Neuronal stem cell (in vitro differentiated cells): ENCODE measurements at regions not wholly inside any gene's neighbourhood (a gene's known extent, or its start where the extent isn't known, plus 50 kb on each side); places are given as distances from the start of the nearest gene placed in this dataset.
A peak's percentile ranks its signal among the peaks of the same experiment; 100 is the strongest.

ENCODE experiments used
- DNase-seq: peaks from one replicate; pipeline ENCODE4 v3.0.0-alpha.2; 2013; ENCODE audit warnings: low spot score
- H2AFZ ChIP-seq: one replicate; pipeline ENCODE4 v1.6.1; 2013; ENCODE audit warnings: mild to moderate bottlenecking, low read length, inconsistent platforms
- H2AK5ac ChIP-seq: 2 replicates; pipeline ENCODE4 v1.6.1; 2013; ENCODE audit warnings: low read depth, mild to moderate bottlenecking, inconsistent platforms, low read length, moderate library complexity, mixed read lengths
- H2BK120ac ChIP-seq: 2 replicates; pipeline ENCODE4 v1.6.1; 2013; ENCODE audit warnings: low read depth, mild to moderate bottlenecking, inconsistent platforms, low read length, moderate library complexity, mixed read lengths
- H2BK12ac ChIP-seq: one replicate; pipeline ENCODE4 v1.6.1; 2013; ENCODE audit warnings: low read length, inconsistent platforms
- H2BK15ac ChIP-seq: 2 replicates; pipeline ENCODE4 v1.6.1; 2013; ENCODE audit warnings: mild to moderate bottlenecking, low read length, inconsistent platforms, mixed read lengths
- H2BK5ac ChIP-seq: one replicate; pipeline ENCODE4 v1.6.1; 2013; ENCODE audit warnings: inconsistent platforms, mild to moderate bottlenecking, low read length, moderate library complexity
- H3K14ac ChIP-seq: one replicate; pipeline ENCODE4 v1.6.1; 2013; ENCODE audit warnings: low read length, inconsistent platforms
- H3K18ac ChIP-seq: 2 replicates; pipeline ENCODE4 v1.6.1; 2013; ENCODE audit warnings: low read length, inconsistent platforms
- H3K23ac ChIP-seq: 2 replicates; pipeline ENCODE4 v1.6.1; 2013; ENCODE audit warnings: low read depth, mild to moderate bottlenecking, mixed read lengths, low read length, inconsistent platforms; ENCODE audit not compliant: poor library complexity
- H3K27ac ChIP-seq: replicated peaks from 3 replicates; pipeline ENCODE4 v1.5.1; 2013; ENCODE audit warnings: low read length, inconsistent platforms
- H3K27me3 ChIP-seq, 3 experiments: 2 replicates each; pipeline ENCODE4 v1.6.1; 2013; ENCODE audit warnings: low read length in 3 of 3, mild to moderate bottlenecking in 2 of 3, inconsistent platforms in 1 of 3, low read depth in 1 of 3, mixed read lengths in 1 of 3, moderate library complexity in 1 of 3; ENCODE audit not compliant: control insufficient read depth in 3 of 3, insufficient read depth in 3 of 3
- H3K36me3 ChIP-seq, 2 donors: replicated peaks in 1 of 2; 2 replicates each; pipeline ENCODE4 v1.6.1; 2013; ENCODE audit warnings: low read length in 2 of 2; ENCODE audit not compliant: control insufficient read depth in 2 of 2, insufficient read depth in 2 of 2
- H3K4ac ChIP-seq: 2 replicates; pipeline ENCODE4 v1.6.1; 2013; ENCODE audit warnings: inconsistent platforms, mild to moderate bottlenecking, low read length, moderate library complexity
- H3K4me1 ChIP-seq, 2 donors: 1 replicate in 1 of 2; 2 replicates in 1 of 2; pipeline ENCODE4 v1.6.1; 2013; ENCODE audit warnings: low read length in 2 of 2, low read depth in 1 of 2; ENCODE audit not compliant: control insufficient read depth in 2 of 2, insufficient read depth in 1 of 2
- H3K4me2 ChIP-seq: one replicate; pipeline ENCODE4 v1.6.1; 2013; ENCODE audit warnings: mild to moderate bottlenecking, low read length, inconsistent platforms; ENCODE audit not compliant: insufficient read depth, poor library complexity, severe bottlenecking
- H3K4me3 ChIP-seq, 2 donors: 2 replicates each; pipeline ENCODE4 v1.5.1; 2013; ENCODE audit warnings: low read length in 2 of 2, mild to moderate bottlenecking in 2 of 2, inconsistent platforms in 1 of 2, moderate library complexity in 1 of 2
- H3K79me1 ChIP-seq: one replicate; pipeline ENCODE4 v1.6.1; 2013; ENCODE audit warnings: low read depth, mild to moderate bottlenecking, inconsistent platforms, low read length, moderate library complexity
- H3K9ac ChIP-seq: one replicate; pipeline ENCODE4 v1.6.1; 2013; ENCODE audit warnings: mild to moderate bottlenecking, low read depth, low read length, inconsistent platforms; ENCODE audit not compliant: poor library complexity
- H3K9me3 ChIP-seq, 2 donors: replicated peaks in 1 of 2; 2 replicates each; pipeline versions ENCODE3 to v1.6.1; 2013; ENCODE audit warnings: low read length in 2 of 2, mild to moderate bottlenecking in 2 of 2, inconsistent platforms in 1 of 2, low read depth in 1 of 2, mixed read lengths in 1 of 2, moderate library complexity in 1 of 2; ENCODE audit not compliant: control insufficient read depth in 2 of 2, insufficient read depth in 1 of 2
- H4K8ac ChIP-seq: one replicate; pipeline ENCODE4 v1.6.1; 2013; ENCODE audit warnings: low read depth, mild to moderate bottlenecking, inconsistent platforms, low read length, moderate library complexity
- H4K91ac ChIP-seq: one replicate; pipeline ENCODE4 v1.6.1; 2013; ENCODE audit warnings: low read length, low read depth, mild to moderate bottlenecking, inconsistent platforms; ENCODE audit not compliant: poor library complexity
- WGBS, 2 donors: extraction: QIAGEN DNeasy Blood & Tissue Kit; methylation state at CpG; one replicate each; pipeline ENCODE4 v1.1.7; 2013; ENCODE audit warnings: missing lambda C conversion rate in 2 of 2, mixed read lengths in 1 of 2; ENCODE audit not compliant: insufficient read length in 2 of 2, insufficient replicate concordance in 1 of 2; ENCODE audit errors: extremely low coverage in 2 of 2; 5-methylcytosine and 5-hydroxymethylcytosine counted together

DNA sequence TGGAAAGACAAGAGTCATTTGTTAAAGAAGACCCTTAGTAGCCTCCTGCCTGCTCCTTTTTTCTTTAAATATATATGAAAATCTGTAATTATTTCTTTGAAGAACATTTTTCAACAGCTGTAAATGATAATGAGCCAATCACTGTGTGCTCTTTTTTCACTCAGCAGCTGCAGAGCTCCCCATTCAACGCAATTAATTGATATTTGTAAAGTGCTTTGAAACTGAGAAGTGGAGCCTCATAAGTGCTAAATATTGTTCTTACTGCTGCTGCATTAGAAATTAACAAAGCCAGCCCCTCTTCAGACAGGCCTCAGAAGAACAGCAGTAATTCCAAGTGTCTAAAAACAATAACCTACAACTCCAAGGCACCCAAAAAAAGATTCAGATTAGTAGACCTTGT is 224.3 kb downstream of the GXYLT1 start:
- no peak overlapping the region for H3K18ac ChIP-seq
- H4K91ac ChIP-seq, result no peak overlapping the region
- no peak overlapping the region for H4K8ac ChIP-seq
- H2AFZ ChIP-seq, result peak overlapping the region; percentile 46
- H3K27ac ChIP-seq, result no peak overlapping the region
- H3K79me1 ChIP-seq, result no peaks in the 10 kb centered on the region
- H3K14ac ChIP-seq, result no peak overlapping the region
- H2BK12ac ChIP-seq, result no peak overlapping the region
- no peak overlapping the region for H2BK15ac ChIP-seq
- H2AK5ac ChIP-seq, result no peak overlapping the region
- H3K27me3 ChIP-seq, result no peaks in the 10 kb centered on the region
- H3K36me3 ChIP-seq, result no peaks in the 10 kb centered on the region
- H3K23ac ChIP-seq, result no peak overlapping the region
- H2BK120ac ChIP-seq, result no peak overlapping the region
- H2BK5ac ChIP-seq, result no peak overlapping the region
- no peak overlapping the region for H3K4me2 ChIP-seq
- no peak for DNase-seq
- H3K9ac ChIP-seq, result no peak overlapping the region
- no CpG with 5 or more reads among the region's 1 CpG for WGBS, 2 donors
- peaks cover 9 to 16% of the 10 kb centered on the region in 2 donors for H3K4me1 ChIP-seq
- H3K9me3 ChIP-seq, result no peaks in the 10 kb centered on the region
- H3K4ac ChIP-seq, result no peak overlapping the region
- H3K4me3 ChIP-seq, result no peak overlapping the region

DNA sequence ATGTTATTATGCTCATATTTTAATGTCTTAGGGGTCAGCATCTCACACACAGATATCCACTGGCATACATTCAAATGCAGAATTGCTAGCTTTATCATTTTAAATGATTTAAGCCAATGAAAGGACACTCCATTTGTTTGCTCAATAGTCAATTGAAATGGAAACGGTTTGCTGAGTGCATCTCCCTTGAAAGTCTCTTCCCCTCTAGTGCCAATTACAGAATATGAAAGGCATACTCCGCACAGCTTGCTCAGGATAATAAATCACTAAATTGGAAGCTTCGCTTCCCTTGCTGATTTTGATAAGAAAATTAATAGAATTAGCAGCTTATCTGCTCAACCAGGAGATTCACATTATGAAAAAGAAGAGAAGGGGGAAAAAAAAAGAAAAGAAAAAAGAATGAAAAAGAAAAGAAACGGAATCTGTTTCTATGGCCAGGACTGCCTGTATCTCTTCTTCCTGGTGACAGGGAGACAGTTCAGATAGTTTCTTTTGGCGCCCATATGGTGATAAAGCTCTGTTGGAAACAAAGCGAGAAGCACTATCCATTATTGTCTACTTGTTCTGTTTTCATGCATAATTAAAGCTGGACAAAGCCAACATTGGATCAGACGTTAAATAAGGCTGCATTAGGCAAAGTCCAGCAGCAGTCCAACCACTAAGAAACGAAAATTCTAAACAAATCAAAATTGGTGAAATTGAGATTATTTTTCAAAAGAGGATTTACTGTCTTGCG is 225.0 kb downstream of the GXYLT1 start:
- no peaks in the 10 kb centered on the region for H3K36me3 ChIP-seq
- no peak overlapping the region for H3K27ac ChIP-seq
- H3K9me3 ChIP-seq, result no peaks in the 10 kb centered on the region
- no peak overlapping the region for H3K9ac ChIP-seq
- no peak overlapping the region for H4K91ac ChIP-seq
- peaks cover 9 to 16% of the 10 kb centered on the region in 2 donors for H3K4me1 ChIP-seq
- H4K8ac ChIP-seq, result no peak overlapping the region
- no peak overlapping the region for H2BK15ac ChIP-seq
- H3K79me1 ChIP-seq, result no peaks in the 10 kb centered on the region
- H2BK120ac ChIP-seq, result no peak overlapping the region
- no peak overlapping the region for H3K4me3 ChIP-seq
- H3K4ac ChIP-seq, result no peak overlapping the region
- no peak overlapping the region for H3K23ac ChIP-seq
- no peaks in the 10 kb centered on the region for H3K27me3 ChIP-seq
- H3K18ac ChIP-seq, result no peak overlapping the region
- no peak overlapping the region for H2AK5ac ChIP-seq
- no peak overlapping the region for H2BK5ac ChIP-seq
- peak overlapping the region; percentile 46 for H2AFZ ChIP-seq
- peak overlapping the region; percentile 37 for H3K4me2 ChIP-seq
- no peak for DNase-seq
- no peak overlapping the region for H2BK12ac ChIP-seq
- no CpG with 5 or more reads among the region's 9 CpGs for WGBS, 2 donors
- H3K14ac ChIP-seq, result no peak overlapping the region

DNA sequence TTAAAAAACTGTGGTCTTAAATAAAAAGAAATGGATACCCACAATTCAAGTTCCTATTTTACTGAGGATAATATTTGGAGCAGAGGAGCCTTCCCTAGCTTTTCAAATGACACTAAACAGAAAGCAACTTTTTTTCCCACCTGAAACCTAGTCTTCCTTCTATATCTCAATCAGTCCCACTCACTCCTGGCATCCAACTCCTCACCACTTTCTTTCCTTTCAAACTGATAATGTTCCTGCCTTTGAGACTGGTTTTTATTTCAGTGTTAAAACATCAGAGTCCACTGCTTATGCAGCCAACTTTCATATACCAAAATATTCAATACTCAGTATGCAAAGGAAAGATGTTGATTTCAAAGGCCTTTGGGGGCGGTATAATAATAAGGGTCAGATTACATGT is 225.6 kb downstream of the GXYLT1 start:
- no peak for DNase-seq
- Histone ChIP-seq H4K8ac (no peak overlapping the region), H3K4ac (no peak overlapping the region), H2BK5ac (no peak overlapping the region), H3K23ac (no peak overlapping the region), H3K79me1 (no peaks in the 10 kb centered on the region), H2BK120ac (no peak overlapping the region), H2AK5ac (no peak overlapping the region), H3K27me3 (no peaks in the 10 kb centered on the region), H3K18ac (no peak overlapping the region), H2AFZ (no peak overlapping the region), H3K4me3 (no peak overlapping the region), H3K14ac (no peak overlapping the region), H3K9ac (no peak overlapping the region), H3K4me2 (no peak overlapping the region), H4K91ac (no peak overlapping the region), H3K27ac (no peak overlapping the region), H2BK15ac (no peak overlapping the region), H3K36me3 (no peaks in the 10 kb centered on the region), H2BK12ac (no peak overlapping the region), H3K9me3 (no peaks in the 10 kb centered on the region), H3K4me1 (peaks cover 9 to 16% of the 10 kb centered on the region in 2 donors)
- no CpG with 5 or more reads among the region's 1 CpG for WGBS, 2 donors

DNA sequence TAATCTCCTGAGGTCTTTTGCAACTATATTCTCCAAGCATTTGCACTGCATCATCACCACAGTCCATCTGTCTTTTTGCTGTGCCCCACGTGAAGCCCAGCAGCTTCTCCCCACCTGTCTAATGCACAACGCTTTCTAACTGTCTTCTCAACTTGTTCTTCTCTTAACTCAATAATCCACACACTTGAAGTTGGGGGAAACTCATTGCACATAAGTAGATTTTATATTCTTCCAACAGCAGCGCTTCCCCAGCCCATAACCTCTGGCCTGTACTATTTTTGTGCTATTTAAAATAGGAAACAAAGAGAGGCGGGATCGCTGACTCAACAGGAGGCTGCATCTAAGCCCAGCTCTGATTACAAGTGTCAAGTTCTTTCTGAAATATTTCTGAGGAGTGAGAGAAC is 226.7 kb downstream of the GXYLT1 start:
- no peaks in the 10 kb centered on the region for H3K27me3 ChIP-seq
- no peaks in the 10 kb centered on the region for H3K9me3 ChIP-seq
- H3K14ac ChIP-seq, result no peak overlapping the region
- no peak overlapping the region for H3K4me3 ChIP-seq
- no peak overlapping the region for H3K9ac ChIP-seq
- H2BK12ac ChIP-seq, result no peak overlapping the region
- no peak overlapping the region for H2BK5ac ChIP-seq
- no peak overlapping the region for H3K27ac ChIP-seq
- peaks cover 9 to 16% of the 10 kb centered on the region in 2 donors for H3K4me1 ChIP-seq
- no peak for DNase-seq
- H2AFZ ChIP-seq, result peak overlapping the region; percentile 70
- no peak overlapping the region for H3K4me2 ChIP-seq
- no peaks in the 10 kb centered on the region for H3K79me1 ChIP-seq
- no peak overlapping the region for H3K23ac ChIP-seq
- H2BK120ac ChIP-seq, result no peak overlapping the region
- H3K4ac ChIP-seq, result no peak overlapping the region
- H3K36me3 ChIP-seq, result no peaks in the 10 kb centered on the region
- H4K8ac ChIP-seq, result no peak overlapping the region
- H2AK5ac ChIP-seq, result no peak overlapping the region
- no peak overlapping the region for H4K91ac ChIP-seq
- WGBS, 2 donors, result no CpG with 5 or more reads among the region's 5 CpGs
- no peak overlapping the region for H3K18ac ChIP-seq
- H2BK15ac ChIP-seq, result no peak overlapping the region
